OCI-LY1 (cell line): ENCODE measurements at regions not wholly inside any gene's neighbourhood (a gene's known extent, or its start where the extent isn't known, plus 50 kb on each side); places are given as distances from the start of the nearest gene placed in this dataset.

Source experiments
- CTCF ChIP-seq: fragments of 200-600 bp; sonication (generic), shearing (Covaris generic); IDR thresholded peaks from 2 replicates; pipeline ENCODE4 v1.5.1; 2017; ENCODE audit warnings: mild to moderate bottlenecking, antibody characterized with exemption, low read length, moderate library complexity, mixed read lengths
- EZH2 ChIP-seq: fragments of 200-600 bp; sonication (generic), shearing (Covaris generic); IDR thresholded peaks from 2 replicates; pipeline ENCODE4 v1.8.0; 2017; ENCODE audit warnings: borderline replicate concordance, mixed run types, mild to moderate bottlenecking, antibody characterized with exemption, low read length, moderate library complexity, mixed read lengths

GRCh38 chr10:2207246-2207922 is 470.1 kb upstream of the ADARB2 start:
- no peak for TF ChIP-seq CTCF
- no peak for TF ChIP-seq EZH2
